Activated B cell treated with CpG ODN at 0.5 μM for 24 hours (primary cell): ENCODE measurements at regions not wholly inside any gene's neighbourhood (a gene's known extent, or its start where the extent isn't known, plus 50 kb on each side); places are given as distances from the start of the nearest gene placed in this dataset.

Experiments
- ATAC-seq: fragments of 200-7000 bp; cut with Tn5 transposase; one replicate; pipeline ENCODE4 v1.10.0; 2021; ENCODE audit warnings: low read depth, mild to moderate bottlenecking, moderate library complexity
- CTCF ChIA-PET: fragments of 350-600 bp; sonication (Branson Sonifier 250); formaldehyde crosslinking; loops from one replicate; lab custom pipeline; 2021; ENCODE audit warnings: antibody characterized with exemption; lab: Charles Lee
- POLR2A ChIA-PET: fragments of 350-600 bp; sonication (Branson Sonifier 250); formaldehyde crosslinking; loops from one replicate; lab custom pipeline; 2021; ENCODE audit warnings: antibody characterized with exemption; lab: Charles Lee
- DNase-seq: peaks from one replicate; pipeline ENCODE4 v3.0.0; 2022
- H3K27ac Mint-ChIP-seq: one replicate; pipeline ENCODE4 v1.8.0; 2020; ENCODE audit warnings: mixed read lengths
- H3K27me3 Mint-ChIP-seq: one replicate; pipeline ENCODE4 v1.8.0; 2021; ENCODE audit warnings: mixed read lengths
- H3K36me3 Mint-ChIP-seq: one replicate; pipeline ENCODE4 v1.8.0; 2021; ENCODE audit warnings: low read depth, mixed read lengths
- H3K4me1 Mint-ChIP-seq: one replicate; pipeline ENCODE4 v1.8.0; 2021; ENCODE audit warnings: mixed read lengths
- H3K4me3 Mint-ChIP-seq: one replicate; pipeline ENCODE4 v1.8.0; 2020; ENCODE audit warnings: mild to moderate bottlenecking, mixed read lengths
- H3K9me3 Mint-ChIP-seq: one replicate; pipeline ENCODE4 v1.8.0; 2020; ENCODE audit warnings: mixed read lengths
- intact Hi-C: fragments of 100-400 bp; cut with micrococcal nuclease; formaldehyde crosslinking; loops from one replicate; pipeline ENCODE4 v1.15.1; 2024
- TF ChIP-seq, protein P1 (sequence below): fragments of 200-600 bp; IDR thresholded peaks from one replicate; pipeline ENCODE4 v1.8.0; 2022; ENCODE audit warnings: antibody characterized with exemption, mild to moderate bottlenecking

DNA sequence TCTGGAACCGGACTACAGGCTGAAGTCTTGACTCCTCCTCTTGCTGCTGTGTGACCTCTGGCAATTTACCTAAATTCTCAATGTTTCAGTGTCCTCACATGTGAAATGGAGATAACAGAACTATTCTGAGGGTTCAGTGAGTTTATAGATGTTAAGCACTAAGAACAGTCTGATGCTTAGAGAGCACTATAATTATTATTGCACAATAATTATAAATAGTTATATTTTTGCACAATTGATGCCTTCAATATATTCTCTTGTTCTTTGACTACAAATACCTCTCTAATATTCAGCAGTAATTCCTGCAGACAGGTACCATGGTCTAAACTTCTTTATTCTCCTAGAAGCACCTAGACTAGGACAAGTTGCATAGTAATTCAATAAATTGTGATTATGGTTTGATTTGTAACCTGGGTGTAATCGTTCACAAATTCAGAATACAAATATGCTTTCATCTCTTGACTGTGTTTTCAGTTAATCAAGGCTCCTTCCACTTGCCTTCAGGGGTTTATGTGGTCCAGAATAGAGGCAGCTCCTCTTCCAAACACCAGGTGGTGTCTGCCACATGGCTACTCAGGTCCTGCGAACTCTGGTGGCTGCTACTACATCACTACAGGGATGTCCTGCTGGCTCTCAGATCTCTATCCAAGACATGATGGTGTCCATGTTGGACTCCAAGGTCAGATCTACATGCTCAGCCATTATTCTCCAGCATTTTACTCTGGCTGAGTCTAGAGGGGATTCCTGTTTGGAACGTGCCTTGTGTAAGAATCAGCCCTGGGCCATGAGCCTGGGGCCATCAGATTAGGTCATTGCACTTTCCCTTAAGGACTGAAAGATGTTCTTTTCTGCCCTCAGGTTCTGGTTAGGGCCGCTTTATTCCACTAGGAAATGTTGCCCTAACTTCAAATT, 103.4 kb downstream of the QRFPR start:
- H3K4me3 Mint-ChIP-seq = no peak overlapping the region
- POLR2A ChIA-PET = no interaction called here
- TF ChIP-seq, protein P1, sequence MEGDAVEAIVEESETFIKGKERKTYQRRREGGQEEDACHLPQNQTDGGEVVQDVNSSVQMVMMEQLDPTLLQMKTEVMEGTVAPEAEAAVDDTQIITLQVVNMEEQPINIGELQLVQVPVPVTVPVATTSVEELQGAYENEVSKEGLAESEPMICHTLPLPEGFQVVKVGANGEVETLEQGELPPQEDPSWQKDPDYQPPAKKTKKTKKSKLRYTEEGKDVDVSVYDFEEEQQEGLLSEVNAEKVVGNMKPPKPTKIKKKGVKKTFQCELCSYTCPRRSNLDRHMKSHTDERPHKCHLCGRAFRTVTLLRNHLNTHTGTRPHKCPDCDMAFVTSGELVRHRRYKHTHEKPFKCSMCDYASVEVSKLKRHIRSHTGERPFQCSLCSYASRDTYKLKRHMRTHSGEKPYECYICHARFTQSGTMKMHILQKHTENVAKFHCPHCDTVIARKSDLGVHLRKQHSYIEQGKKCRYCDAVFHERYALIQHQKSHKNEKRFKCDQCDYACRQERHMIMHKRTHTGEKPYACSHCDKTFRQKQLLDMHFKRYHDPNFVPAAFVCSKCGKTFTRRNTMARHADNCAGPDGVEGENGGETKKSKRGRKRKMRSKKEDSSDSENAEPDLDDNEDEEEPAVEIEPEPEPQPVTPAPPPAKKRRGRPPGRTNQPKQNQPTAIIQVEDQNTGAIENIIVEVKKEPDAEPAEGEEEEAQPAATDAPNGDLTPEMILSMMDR = no peak
- no peaks in the 10 kb centered on the region for H3K9me3 Mint-ChIP-seq
- DNase-seq = no peak
- intact Hi-C loops = no loop called here
- CTCF ChIA-PET = no interaction called here
- no peaks in the 10 kb centered on the region for H3K36me3 Mint-ChIP-seq
- no peak for ATAC-seq
- H3K27me3 Mint-ChIP-seq = peaks cover 1% of the 10 kb centered on the region
- no peaks in the 10 kb centered on the region for H3K4me1 Mint-ChIP-seq
- H3K27ac Mint-ChIP-seq = no peak overlapping the region

DNA sequence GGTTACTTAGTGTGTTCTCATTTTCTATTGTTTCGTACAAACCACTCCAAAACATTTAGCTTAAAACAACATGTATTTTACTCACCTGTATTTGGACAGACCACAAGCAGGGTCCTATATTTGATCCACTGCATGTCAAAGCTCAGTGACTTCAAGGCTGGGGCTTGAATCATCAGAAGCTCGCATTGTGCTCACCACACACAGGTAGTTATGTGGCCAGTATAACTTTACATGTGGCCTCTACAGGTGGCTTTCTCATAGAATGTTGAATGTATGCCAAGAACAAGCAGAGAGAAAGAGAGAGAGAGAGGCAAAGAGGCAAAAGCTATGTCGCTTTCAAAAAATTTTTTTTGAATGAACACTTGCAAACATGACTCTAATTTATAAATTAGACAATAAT, 107.6 kb downstream of the QRFPR start:
- Mint-ChIP-seq H3K9me3 (no peaks in the 10 kb centered on the region), H3K27ac (no peak overlapping the region)
- POLR2A ChIA-PET = no interaction called here

DNA sequence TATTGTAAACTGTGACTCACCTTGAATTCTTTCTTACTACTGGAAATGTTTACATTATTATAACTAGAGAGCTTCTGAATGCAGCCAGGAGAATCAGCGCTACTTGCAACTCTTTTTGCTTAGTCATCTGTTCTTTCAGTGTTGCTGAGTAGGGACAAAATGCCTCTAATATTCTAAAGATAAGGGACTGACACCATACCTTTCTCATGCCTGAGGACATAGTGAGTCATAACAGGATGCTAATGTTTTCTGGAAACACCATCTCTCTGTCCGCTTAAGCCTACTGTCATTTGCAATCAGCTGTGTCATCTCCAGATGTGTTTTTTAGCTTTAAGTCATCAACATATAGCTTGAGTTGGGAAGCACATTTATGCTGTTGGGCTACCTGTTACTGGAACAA, 108.3 kb downstream of the QRFPR start:
- DNase-seq = no peak
- intact Hi-C loops = no loop called here
- H3K27ac Mint-ChIP-seq = no peak overlapping the region

More for the DNA sequence above, 107.6 kb downstream of the QRFPR start:
- Mint-ChIP-seq H3K4me3 (no peak overlapping the region), H3K27me3 (peaks cover 1% of the 10 kb centered on the region), H3K4me1 (no peaks in the 10 kb centered on the region), H3K36me3 (no peaks in the 10 kb centered on the region)
- CTCF ChIA-PET = interaction anchor here (0.7 kb wide), 1 partner anchor 68 kb away, joined by 3 read pairs; no protein-coding TSS in a partner anchor
- no peak for ATAC-seq
- intact Hi-C loops = no loop called here
- no peak for DNase-seq
- TF ChIP-seq, protein P1 = no peak

DNA sequence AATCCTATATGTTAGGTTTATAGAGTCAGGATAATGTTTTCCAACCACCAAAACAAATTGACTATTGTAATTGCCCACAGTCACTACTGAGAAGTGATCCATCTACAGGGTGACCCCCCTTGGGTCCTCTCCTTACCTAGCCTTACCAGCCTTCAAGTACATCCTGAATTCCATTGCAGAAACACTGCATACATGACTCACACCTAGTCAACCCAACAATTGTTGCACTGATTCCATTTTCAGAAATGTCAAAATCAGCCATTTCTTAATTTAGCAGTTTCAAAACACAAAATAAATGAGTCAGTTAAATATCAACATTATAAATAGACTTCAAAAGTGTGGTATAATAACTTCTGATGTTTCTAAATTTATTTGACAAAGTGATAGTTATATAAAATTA, 106.3 kb upstream of the TNIP3 start:
- H3K9me3 Mint-ChIP-seq = no peaks in the 10 kb centered on the region
- ChIA-PET POLR2A (no interaction called here), CTCF (no interaction called here)
- TF ChIP-seq, protein P1 = no peak
- peaks cover 1% of the 10 kb centered on the region for H3K27me3 Mint-ChIP-seq
- ATAC-seq = no peak
- no peak for DNase-seq
- no peak overlapping the region for H3K4me3 Mint-ChIP-seq
- intact Hi-C loops = no loop called here
- H3K36me3 Mint-ChIP-seq = no peaks in the 10 kb centered on the region
- no peaks in the 10 kb centered on the region for H3K4me1 Mint-ChIP-seq
- H3K27ac Mint-ChIP-seq = no peak overlapping the region

More for the DNA sequence above, 108.3 kb downstream of the QRFPR start:
- ATAC-seq = no peak
- Mint-ChIP-seq H3K9me3 (no peaks in the 10 kb centered on the region), H3K4me1 (no peaks in the 10 kb centered on the region), H3K36me3 (no peaks in the 10 kb centered on the region), H3K4me3 (no peak overlapping the region), H3K27me3 (peaks cover 1% of the 10 kb centered on the region)
- TF ChIP-seq, protein P1 = no peak
- ChIA-PET POLR2A (no interaction called here), CTCF (no interaction called here)

DNA sequence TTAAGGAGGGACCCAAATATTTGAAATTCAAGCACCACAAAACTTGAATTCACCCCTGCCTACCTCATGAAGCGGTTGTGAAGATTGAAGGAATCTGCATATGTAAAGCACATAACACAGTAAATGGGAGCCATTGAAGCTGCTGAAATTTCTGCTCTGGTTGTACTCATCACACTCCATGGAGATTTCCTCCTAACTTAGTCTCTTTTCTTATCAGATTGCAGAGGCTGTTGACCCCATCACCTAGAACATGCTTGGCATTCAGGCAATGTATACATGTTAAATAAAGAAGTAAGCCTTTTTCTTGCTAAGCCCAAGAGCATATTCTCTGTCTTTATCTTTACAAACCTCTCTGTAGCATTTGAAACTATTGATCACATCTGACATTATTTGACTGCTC, 104.9 kb upstream of the TNIP3 start:
- Mint-ChIP-seq H3K9me3 (no peaks in the 10 kb centered on the region), H3K27me3 (no peaks in the 10 kb centered on the region), H3K4me3 (no peak overlapping the region), H3K36me3 (no peaks in the 10 kb centered on the region), H3K4me1 (no peaks in the 10 kb centered on the region), H3K27ac (no peak overlapping the region)
- ChIA-PET CTCF (no interaction called here), POLR2A (no interaction called here)
- no peak for DNase-seq
- intact Hi-C loops = no loop called here
- no peak for ATAC-seq
- TF ChIP-seq, protein P1 = no peak
